ENCODE measurements at regions not wholly inside any gene's neighbourhood (a gene's known extent, or its start where the extent isn't known, plus 50 kb on each side); places are given as distances from the start of the nearest gene placed in this dataset.

GRCh38 chr18:24993628-24994027 lies 358.3 kb downstream of the ZNF521 start:
- no peak for TF ChIP-seq TAF1 (conservative IDR thresholded peaks at IDR 0.05)
- TF ChIP-seq CTCF (IDR thresholded peaks at IDR 0.05; ENCODE audit: low read depth, low read length, missing input control) = no peak
- TF ChIP-seq ATF3 (IDR thresholded peaks at IDR 0.05) = no peak
- TF ChIP-seq HNF4A (conservative IDR thresholded peaks at IDR 0.05) = no peak
- no peak for TF ChIP-seq YY1 (IDR thresholded peaks at IDR 0.05)
- no peak for TF ChIP-seq REST (IDR thresholded peaks at IDR 0.05)
- TF ChIP-seq MAX (IDR thresholded peaks at IDR 0.05) = no peak
- no peak for TF ChIP-seq SP1 (IDR thresholded peaks at IDR 0.05)
- no peak for TF ChIP-seq RAD21 (IDR thresholded peaks at IDR 0.05)
- no peak for TF ChIP-seq ZBTB33 (IDR thresholded peaks at IDR 0.05)
- TF ChIP-seq EGR1 (IDR thresholded peaks at IDR 0.05; ENCODE audit: low read depth in 2 of 2) = no peak

Measured in liver (tissue), 3 donors.